ENCODE measurements at regions not wholly inside any gene's neighbourhood (a gene's known extent, or its start where the extent isn't known, plus 50 kb on each side); places are given as distances from the start of the nearest gene placed in this dataset.

- TF ChIP-seq CTCF (IDR thresholded peaks at IDR 0.05) (no peak), EZH2 (IDR thresholded peaks at IDR 0.05; ENCODE audit: borderline replicate concordance, insufficient read depth, low read depth, low read length, poor library complexity, severe bottlenecking) (no peak)
Observed at GRCh38 chr5:165874851-165875250, 2369.4 kb downstream of the MAT2B start.
